GM21529 (cell line): ENCODE measurements at regions not wholly inside any gene's neighbourhood (a gene's known extent, or its start where the extent isn't known, plus 50 kb on each side); places are given as distances from the start of the nearest gene placed in this dataset.

Experiments
- ATAC-seq: cut with Tn5 transposase; IDR thresholded peaks from one replicate; pipeline ENCODE4 v1.9.1; 2021; ENCODE audit not compliant: unreplicated experiment

DNA sequence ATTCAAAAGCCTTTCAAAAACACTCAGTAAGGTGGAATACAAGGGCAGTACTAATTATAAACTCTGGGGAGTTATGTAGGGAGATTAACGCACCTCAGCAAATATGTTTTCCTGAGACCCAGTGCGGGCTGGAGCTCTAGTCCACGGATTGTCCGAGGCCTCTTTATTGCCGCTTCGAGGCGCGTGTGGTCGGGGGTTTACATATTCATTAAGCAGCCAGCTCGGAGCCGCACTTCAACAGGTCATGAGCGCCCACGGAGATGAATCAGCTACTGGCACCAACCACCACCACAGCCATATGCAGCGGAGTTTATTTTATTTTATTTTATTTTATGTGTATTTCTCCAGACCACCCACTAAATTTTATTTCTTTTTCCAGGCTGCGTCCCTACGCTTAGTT lies 195.9 kb upstream of the ADARB2 start:
- ATAC-seq: no peak

DNA sequence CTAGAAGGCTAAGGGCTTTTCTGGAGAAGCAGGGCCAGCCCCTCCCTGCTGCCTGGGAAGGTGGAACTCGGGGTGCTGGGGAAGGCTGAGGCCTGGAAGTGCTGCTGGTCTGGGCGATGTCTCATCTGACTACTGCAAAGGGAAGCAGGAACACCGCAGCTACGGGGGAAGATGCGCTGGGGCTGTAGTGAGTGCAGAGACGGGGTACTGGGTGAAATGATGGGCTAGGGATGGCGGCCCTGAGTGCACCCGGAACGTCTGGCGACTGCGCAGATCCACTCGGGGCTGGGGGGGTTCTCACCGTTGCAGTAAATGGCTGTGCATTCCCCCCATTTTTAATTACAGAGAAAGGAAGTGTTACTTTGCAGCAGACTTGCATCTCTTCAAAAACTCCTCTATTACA lies 195.4 kb upstream of the ADARB2 start:
- no peak for ATAC-seq

DNA sequence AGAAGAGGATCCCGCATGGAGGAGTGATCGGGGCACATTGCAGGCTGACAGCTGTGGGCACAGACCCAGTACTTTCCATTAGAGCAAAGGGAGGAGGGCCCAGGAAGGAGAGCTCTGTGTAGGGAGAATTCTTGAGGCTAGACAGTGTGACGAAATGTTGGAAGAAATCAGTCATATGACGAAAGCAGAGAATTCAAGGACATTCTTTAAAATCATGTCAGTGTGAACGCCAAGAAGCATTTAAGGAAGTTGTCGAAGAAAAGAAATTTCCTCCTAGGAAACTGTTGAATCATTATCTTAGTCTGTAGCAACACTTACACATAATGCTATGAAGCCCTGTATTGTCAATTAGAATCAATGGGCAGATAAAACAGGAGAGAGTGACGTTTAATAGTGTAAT lies 191.3 kb upstream of the ADARB2 start:
- ATAC-seq: no peak

DNA sequence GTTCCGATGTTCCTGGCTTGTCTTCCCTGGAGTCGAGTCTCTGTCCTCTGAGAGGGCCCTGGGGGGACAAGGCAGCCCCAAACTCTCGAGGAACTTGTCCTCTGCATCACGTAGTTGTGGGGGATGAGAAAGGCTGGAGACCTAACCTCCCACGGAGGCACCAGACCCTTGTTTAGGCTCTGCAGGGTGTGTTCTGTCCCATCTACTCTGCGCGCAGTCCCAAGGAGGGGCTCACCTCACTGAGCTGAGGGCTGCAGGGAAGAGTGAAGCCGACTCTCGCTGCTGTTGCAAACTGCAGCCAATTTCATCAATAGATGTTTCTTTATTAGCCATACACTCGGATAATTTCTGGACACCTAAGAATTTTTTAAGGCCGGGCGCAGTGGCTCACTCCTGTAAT lies 186.7 kb upstream of the ADARB2 start:
- ATAC-seq: no peak

DNA sequence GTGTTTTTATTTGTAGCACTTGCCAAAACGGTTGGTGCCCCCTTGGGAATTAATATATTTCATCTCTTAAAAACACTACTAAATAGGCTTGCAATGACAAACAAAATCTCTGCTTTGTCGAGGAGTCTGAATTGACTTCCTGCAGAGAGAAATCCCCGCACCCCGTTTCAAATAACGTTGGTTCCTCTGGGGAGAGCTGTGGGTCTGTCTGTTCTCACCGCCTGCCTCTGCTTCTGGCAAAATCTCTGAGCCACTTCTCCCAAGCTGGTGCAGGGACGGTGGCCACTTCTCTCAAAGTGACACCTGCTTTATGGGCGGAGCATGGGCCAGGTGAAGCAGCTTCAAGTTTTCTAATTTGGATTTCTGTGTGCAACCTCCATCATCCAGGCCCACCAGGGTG lies 186.3 kb upstream of the ADARB2 start:
- no peak for ATAC-seq

DNA sequence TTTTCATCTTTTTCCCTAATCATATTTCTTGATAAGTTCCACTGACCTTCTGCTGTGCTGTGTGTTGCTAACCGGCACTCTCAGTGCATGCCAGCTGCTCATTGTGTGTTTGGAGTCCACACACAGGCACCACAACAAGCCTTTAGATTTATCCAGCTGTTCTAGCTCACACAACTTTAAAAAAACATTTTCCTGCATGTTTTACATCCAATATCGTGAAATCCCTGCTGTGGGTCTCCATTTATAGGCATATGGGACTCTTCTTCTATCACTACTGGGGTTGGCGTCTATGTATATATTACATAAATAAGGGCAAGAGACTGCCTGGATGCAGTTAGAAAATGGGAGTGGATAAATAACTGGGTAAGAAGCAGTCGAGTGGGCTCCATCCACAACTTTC lies 183.6 kb upstream of the ADARB2 start:
- ATAC-seq: no peak

DNA sequence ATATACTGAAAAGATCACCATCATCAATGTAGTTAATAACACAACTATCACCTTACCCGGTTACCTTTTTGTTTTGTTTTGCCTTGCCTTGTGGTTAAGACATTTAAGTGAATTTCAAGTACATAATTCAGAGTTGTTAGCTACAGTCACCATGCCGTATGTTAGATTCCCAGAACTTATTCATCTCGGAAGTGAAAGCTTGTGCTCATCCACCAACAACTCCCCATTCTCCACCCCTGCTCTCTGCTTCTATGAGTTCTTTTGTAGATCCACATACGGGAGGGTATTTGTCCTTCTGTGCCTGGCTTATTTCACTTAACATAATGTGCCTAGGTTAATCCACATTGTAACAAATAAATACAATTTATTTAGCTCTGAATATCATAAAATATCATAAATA lies 182.8 kb upstream of the ADARB2 start:
- ATAC-seq: no peak

DNA sequence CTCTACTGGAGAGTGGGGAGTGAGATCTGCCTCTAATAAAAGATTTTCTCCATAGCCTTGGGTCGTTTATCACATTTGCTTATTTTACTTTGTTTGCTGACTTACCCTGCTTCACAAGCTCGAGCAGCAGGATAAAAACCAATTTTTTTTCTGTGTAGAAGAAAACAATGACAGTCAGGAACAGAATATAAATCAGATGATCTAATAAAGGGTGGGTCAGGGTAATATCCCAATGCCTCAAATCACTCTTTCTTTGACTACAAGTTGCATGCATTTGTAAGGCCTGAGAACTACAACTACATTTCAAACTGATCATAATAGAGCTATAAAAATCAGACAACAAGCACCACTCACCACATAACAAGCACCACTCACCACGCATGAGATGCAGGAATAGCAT lies 174.4 kb upstream of the ADARB2 start:
- ATAC-seq: no peak

DNA sequence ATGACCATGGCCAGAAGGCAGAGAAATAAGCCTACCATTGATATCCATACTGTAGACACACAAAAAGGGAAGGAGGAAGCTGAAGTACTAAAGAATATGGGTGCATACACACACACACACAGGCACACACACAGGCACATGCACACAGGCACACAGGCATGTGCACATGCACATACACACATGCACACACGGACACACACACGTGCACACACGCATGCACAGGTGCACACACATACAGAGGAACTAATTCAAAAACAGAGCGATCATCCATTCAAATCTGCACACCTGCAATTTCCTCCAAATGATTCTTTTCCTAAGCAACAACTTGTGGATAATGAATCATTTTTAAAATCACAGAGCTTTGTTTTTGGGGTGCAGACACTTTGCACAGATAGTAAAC lies 166.7 kb upstream of the ADARB2 start:
- ATAC-seq: no peak

DNA sequence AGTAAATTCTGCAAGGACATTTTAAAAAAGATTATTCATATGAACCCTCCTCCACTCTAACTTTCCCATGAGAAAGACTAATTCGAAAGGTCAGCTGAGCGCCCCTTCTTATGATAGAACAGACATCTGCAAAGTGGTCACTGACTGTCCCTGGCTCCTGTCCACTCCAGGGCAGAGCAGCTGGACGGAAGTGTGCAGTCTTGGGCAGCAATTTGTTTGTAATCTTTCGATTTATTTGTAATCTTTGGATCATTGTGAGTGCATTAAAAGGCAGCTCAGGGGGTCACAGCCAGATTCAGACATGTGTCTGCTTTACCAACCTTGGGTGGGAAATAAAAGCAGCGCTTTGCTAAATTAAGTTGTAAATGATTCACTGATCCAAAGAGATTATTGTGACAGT lies 158.8 kb upstream of the ADARB2 start:
- ATAC-seq: no peak

DNA sequence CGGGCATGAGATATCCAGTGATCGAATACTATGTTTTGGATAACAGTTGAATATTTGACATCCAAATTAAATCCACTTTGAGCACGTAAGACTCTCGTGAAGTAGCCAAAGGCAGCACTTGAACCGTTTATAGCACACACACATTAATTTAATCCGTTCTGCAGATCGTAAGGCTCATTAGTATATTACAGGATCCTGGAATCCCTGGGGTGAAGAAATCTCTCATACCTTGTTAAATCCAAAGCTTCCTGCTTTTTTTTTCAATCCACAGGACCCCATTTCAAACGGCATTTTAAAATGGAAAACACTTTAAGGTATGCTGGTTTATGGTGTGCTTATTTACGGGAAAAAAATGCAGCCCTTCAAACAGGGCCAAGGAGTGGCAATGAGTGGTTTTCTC lies 158.4 kb upstream of the ADARB2 start:
- no peak for ATAC-seq

DNA sequence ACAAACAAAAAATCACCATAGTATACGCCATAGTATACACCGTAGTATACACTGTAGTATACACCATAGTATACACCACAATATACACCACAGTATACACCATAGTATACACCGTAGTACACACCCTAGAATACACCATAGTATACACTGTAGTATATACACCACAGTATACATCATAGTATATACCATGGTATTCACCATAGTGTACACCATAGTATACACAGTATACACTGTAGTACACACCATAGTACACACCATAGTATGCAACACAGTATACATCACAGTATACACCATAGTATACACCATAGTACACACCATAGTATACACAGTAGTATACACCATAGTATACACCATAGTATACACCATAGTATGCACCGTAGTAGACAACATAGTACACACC lies 157.6 kb upstream of the ADARB2 start:
- no peak for ATAC-seq

DNA sequence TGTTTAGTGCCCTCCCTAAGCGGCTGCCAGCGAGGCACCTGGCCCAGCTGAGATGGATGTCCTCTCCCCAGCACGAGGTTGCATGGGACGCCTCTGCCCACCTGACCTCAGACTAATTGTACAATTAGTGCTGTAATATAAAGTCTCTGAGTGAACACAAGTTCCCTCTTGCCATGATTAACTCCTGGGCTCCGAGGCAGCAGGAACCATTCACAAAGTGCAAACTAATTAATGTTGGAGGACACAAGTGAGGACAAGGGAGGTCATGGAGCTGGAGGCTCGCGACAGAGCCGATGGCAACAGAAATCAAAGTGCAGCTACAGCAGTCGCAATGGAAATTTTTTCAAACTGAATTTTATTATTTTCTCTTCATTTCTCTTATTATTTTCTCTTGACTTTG lies 156.6 kb upstream of the ADARB2 start:
- ATAC-seq: no peak

DNA sequence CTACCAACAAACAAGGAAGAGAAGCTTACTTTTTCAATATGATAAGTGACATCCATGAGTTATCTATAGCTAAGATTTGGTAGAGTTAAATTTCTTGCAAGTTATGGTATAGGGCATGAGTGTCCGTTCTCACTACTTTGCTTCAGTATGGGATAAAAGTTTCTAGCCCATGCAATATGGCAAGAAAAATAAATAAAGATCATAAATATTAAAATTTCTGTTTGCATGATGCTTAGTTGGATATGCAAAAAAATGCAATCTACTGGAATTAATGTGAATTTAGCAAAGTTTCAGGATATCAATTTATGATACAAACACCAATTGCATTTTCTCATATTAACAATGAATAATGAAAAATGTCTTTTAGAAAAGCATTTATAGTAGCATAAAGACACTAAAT lies 148.7 kb upstream of the ADARB2 start:
- ATAC-seq: no peak

DNA sequence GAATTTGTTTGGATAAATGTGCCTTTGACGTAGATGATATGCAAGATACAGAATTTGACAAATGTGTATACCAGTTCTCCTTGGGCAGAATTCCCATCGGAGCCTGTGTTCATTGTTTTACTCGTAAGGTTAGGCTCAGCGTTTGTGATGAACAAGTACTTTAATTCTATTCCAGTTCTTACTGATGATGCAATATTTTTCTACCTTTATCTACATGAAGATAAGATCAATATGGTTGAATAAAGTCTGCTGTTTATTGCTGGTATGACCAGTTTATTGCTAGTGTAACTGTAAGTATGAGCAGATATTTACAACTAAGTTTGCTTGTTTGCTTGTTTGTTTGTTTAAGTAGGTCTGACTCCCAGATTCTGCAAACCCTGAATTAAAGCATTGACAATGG lies 145.4 kb upstream of the ADARB2 start:
- ATAC-seq: no peak

DNA sequence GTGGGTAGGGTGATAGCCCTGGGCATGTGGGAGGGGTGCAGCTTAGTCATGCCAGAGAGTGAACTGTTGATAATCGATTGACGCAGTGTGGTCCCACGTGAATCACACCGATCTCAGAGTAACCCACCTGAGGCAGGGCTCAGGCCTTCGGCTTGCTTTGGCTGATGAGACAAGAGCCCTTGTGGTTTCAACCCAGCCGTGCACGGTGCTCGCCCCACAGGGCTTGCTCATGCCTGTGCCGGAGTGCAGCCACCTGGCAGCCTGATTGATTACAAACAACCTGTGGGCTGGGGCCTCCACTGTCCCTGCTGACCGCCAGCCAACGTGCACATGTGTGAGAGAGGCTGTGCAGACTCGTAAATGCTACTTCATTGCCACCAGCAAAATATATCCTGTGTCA lies 144.9 kb upstream of the ADARB2 start:
- ATAC-seq: no peak

DNA sequence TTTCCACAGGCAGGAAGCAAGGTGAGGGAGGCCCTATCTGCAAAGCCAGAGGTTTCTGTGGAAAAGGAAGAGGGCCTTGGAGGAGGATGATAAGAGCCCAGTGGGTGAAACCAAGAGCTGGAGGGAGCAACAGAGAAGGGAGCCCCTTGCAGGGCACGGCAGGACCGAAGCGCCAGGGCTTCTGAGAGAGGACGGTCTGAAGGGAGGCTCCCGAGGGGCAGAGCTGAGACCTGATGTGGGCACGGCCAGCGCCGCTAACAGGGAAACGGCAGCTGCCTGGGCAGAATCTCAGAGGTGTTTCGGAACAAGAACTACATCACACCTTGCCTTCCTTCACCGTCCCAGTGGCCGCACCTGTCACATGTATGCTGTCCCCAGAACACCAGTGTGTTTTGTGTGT lies 144.3 kb upstream of the ADARB2 start:
- no peak for ATAC-seq

DNA sequence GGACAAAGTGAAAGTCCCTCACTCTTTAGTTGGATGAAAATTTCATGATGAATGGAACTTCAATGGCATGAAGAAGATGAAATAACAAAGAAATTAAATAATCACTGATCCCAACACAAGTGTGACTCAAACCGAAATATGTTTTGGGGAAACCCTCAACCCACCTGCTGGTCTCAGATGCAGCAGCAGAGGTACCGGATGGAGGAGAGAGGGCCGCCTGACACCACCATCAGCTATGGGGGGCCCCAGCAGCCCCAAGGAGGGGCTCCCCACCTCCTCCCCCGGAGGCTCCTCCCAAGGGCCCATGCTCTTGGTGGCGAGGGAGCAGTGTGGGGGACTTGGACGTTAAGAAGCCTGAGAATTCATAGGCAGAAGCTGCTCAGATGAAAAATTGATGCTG lies 137.2 kb upstream of the ADARB2 start:
- no peak for ATAC-seq

DNA sequence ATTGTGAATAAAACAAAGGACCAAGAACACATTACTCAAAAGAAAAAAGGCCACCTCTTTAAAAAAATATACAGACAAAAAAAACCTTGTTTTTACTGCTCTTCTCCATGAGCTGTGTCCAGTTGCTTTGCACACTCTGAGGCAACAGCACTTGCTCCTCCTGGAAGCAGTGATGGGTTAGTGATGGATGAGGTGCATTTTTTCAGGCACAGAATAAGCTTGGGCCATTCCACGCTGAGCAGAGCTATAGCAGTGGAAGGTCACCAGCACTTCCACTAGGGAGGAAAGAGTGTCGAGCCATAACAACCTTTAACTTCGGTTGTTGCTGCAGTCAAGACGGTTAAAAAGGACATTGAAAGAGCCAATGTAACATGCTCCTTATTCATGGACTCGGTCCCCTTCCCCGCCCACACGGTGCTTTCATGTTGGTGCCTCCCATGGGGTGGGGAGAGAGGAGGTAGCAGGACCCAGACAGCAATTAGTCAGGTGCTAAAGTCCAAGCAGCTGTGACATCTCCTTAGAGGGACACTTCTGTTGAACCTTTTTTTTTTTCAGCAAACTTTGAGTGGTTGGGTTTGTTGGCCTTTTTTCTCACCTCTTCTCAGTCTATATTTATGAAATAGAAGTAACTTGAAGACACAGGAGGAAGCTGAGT lies 136.5 kb upstream of the ADARB2 start:
- ATAC-seq: no peak

DNA sequence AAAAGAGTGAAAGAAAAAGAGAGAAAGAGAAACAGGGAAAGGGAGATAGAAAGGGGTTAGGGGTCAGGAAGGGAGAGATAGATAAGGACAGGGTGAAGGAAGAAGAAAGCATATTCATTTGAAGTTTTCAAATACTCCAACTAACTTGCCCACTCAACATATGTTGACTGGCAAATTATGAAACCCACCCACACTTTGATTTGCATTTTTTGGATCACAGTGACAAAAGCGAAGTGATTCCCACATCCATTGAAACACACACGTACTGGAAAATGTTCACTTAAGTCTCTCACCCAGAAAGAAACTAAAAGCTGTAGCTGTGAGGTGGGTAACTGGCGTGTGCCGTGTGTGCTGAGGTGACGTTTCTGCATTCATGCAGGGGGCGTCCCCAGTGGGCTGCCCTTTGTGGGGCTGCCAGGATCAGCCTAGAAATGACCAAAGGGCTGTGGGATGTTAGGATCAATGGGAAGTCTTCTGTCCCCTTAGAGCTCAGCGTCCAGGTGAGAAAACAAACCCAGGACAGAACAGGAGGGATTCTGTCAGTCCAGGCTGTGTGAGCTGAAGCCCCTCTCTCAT lies 134.9 kb upstream of the ADARB2 start:
- ATAC-seq: no peak

DNA sequence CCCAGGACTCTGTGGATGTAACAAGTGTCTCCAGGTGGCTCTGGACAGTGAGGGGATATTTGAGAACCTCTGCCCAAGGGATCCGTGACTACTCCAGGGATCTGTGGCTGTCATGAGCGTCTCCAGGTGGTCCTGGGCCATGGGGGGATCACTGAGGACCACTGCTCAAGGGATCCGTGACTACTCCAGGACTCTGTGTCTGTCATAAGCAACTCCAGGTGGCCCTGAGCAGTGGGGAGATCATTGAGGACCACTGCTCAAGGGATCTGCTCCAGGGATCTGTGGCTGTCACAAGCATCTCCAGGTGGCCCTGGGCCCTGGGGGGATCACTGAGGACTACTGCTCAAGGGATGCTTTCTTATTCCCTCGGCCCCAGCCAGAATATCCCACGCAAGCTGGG lies 133.2 kb upstream of the ADARB2 start:
- no peak for ATAC-seq

DNA sequence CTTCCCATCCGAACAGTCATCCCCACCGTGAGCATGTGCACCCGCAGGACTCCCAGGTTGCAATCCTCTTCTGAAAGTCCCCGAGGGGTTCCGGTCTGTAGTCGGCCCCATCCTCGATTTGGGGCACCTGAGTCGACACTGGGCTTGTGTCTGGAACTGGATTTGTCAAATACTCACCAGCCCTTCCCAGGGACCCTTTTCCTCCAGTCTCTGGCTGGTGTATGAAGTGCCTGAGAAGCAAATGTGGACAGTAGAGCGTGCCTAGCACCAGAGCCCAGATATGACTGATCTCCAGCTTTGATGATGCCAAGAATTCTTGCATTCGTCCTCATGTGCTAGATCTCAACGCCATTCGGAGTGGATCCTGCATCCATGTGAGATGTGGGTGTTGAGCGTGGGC lies 132.5 kb upstream of the ADARB2 start:
- ATAC-seq: no peak

DNA sequence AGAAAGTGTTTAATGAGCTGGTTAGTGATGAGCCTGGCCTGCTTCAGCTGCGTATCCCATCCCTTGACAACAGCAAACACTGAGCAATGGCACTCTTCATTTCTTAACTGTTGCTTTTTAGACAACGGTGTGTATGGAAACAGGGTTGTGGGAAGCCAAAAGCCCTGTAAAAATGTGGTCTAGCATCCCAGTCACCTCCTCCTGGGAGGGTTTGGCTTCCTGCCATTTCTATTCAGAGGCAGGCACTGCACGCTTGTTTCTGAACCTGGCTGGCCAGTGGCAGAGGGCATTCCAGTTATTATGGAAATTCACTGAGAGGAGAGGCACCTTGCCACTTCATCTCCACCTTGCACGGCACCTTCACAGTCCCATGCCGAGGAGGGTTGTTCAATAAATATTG lies 123.0 kb upstream of the ADARB2 start:
- ATAC-seq: no peak
